SK-N-SH (cell line): ENCODE measurements at regions not wholly inside any gene's neighbourhood (a gene's known extent, or its start where the extent isn't known, plus 50 kb on each side); places are given as distances from the start of the nearest gene placed in this dataset.

Experiments
- CTCF ChIA-PET: fragments of 300-600, 350-600 bp; formaldehyde crosslinking; extraction: SDS; loops from one replicate; lab custom pipeline; 2021; lab: Yijun Ruan, JAX
- POLR2A ChIA-PET: fragments of 350-600 bp; sonication (Branson Sonifier 250); formaldehyde crosslinking; extraction: SDS; loops from one replicate; lab custom pipeline; 2020; ENCODE audit warnings: antibody characterized with exemption, inconsistent platforms; lab: Yijun Ruan, JAX
- DNase-seq: peaks from one replicate; pipeline ENCODE4 v3.0.0; 2012
- H2AFZ ChIP-seq: fragments of 200-600 bp; sonication (generic); 2 replicates; pipeline ENCODE4 v1.8.1; 2016; ENCODE audit warnings: antibody characterized with exemption, mild to moderate bottlenecking, low read depth
- H3F3A ChIP-seq: fragments of 200-600 bp; sonication (generic); replicated peaks from 2 replicates; pipeline ENCODE3; 2016; ENCODE audit warnings: antibody characterized with exemption, mild to moderate bottlenecking; ENCODE audit not compliant: insufficient read depth
- H3K27ac ChIP-seq, 2 experiments: fragments of 200-500 bp in 1 of 2; fragments of 200-600 bp in 1 of 2; sonication (Bioruptor generic) in 1 of 2; sonication (generic), shearing (Covaris generic) in 1 of 2; 2 replicates each; pipeline versions ENCODE4 v1.5.1 to v1.6.1; 2014 to 2016; ENCODE audit warnings: low read depth in 2 of 2, inconsistent platforms in 1 of 2, low read length in 1 of 2, mild to moderate bottlenecking in 1 of 2, mixed read lengths in 1 of 2
- H3K27me3 ChIP-seq: fragments of 200-600 bp; sonication (generic), shearing (Covaris generic); 2 replicates; pipeline ENCODE4 v1.6.1; 2016; ENCODE audit warnings: mixed run types; ENCODE audit not compliant: insufficient read depth
- H3K36me3 ChIP-seq, 2 experiments: fragments of 200-500 bp in 1 of 2; fragments of 200-600 bp in 1 of 2; sonication (Bioruptor generic) in 1 of 2; sonication (generic) in 1 of 2; replicated peaks in 1 of 2; 2 replicates each; pipeline versions ENCODE3 to v1.5.1; 2014 to 2016; ENCODE audit warnings: low read length in 1 of 2, mild to moderate bottlenecking in 1 of 2; ENCODE audit not compliant: insufficient read depth in 2 of 2, control insufficient read depth in 1 of 2
- H3K4me1 ChIP-seq, 2 experiments: fragments of 200-500 bp in 1 of 2; fragments of 200-600 bp in 1 of 2; sonication (Bioruptor generic) in 1 of 2; sonication (generic), shearing (Covaris generic) in 1 of 2; 2 replicates each; pipeline versions ENCODE4 v1.5.1 to v1.6.1; 2014 to 2016; ENCODE audit warnings: low read depth in 1 of 2, low read length in 1 of 2, mixed run types in 1 of 2; ENCODE audit not compliant: insufficient read depth in 2 of 2, control insufficient read depth in 1 of 2
- H3K4me2 ChIP-seq: fragments of 200-600 bp; sonication (generic), shearing (Covaris generic); 2 replicates; pipeline ENCODE4 v1.6.1; 2017; ENCODE audit warnings: mixed run types
- H3K4me3 ChIP-seq, 2 experiments: fragments of 200-500 bp in 1 of 2; fragments of 200-600 bp in 1 of 2; sonication (Bioruptor generic) in 1 of 2; sonication (generic), shearing (Covaris generic) in 1 of 2; 2 replicates each; pipeline versions ENCODE4 v1.5.1 to v1.8.1; 2014 to 2016; ENCODE audit warnings: low read depth in 2 of 2, inconsistent platforms in 1 of 2, low read length in 1 of 2, mild to moderate bottlenecking in 1 of 2, mixed read lengths in 1 of 2, moderate library complexity in 1 of 2
- H3K79me2 ChIP-seq: fragments of 200-600 bp; sonication (generic); 2 replicates; pipeline ENCODE4 v1.8.1; 2017; ENCODE audit warnings: mild to moderate bottlenecking; ENCODE audit not compliant: insufficient read depth
- H3K9ac ChIP-seq: fragments of 200-600 bp; sonication (generic); 2 replicates; pipeline ENCODE4 v1.6.1; 2017; ENCODE audit warnings: mixed run types
- H3K9me2 ChIP-seq: fragments of 200-600 bp; sonication (generic); 2 replicates; pipeline ENCODE4 v1.6.1; 2017; ENCODE audit warnings: mixed run types
- H3K9me3 ChIP-seq: fragments of 200-600 bp; sonication (generic); 2 replicates; pipeline ENCODE4 v1.6.1; 2017; ENCODE audit warnings: mixed run types, mild to moderate bottlenecking, moderate library complexity
- H4K20me1 ChIP-seq: fragments of 200-600 bp; sonication (generic); 2 replicates; pipeline ENCODE4 v1.6.1; 2017; ENCODE audit warnings: mild to moderate bottlenecking, mixed run types; ENCODE audit not compliant: insufficient read depth
- ELF1 ChIP-seq: IDR thresholded peaks from 2 replicates; pipeline ENCODE4 v1.4.0; 2012
- FOSL2 ChIP-seq: IDR thresholded peaks from 2 replicates; pipeline ENCODE4 v1.4.0; 2012; ENCODE audit warnings: low read depth, mild to moderate bottlenecking, moderate library complexity, borderline replicate concordance
- GABPA ChIP-seq: IDR thresholded peaks from 2 replicates; pipeline ENCODE4 v1.4.0; 2012; ENCODE audit warnings: low read depth, mild to moderate bottlenecking
- GATA2 ChIP-seq: sonication (generic); formaldehyde crosslinking; IDR thresholded peaks from 2 replicates; pipeline ENCODE4 v1.5.0; 2020; ENCODE audit warnings: mild to moderate bottlenecking, missing genetic modification reagents
- JUND ChIP-seq: IDR thresholded peaks from 2 replicates; pipeline ENCODE4 v1.4.0; 2012
- MEF2A ChIP-seq: IDR thresholded peaks from 2 replicates; pipeline ENCODE4 v1.4.0; 2012; ENCODE audit warnings: low read depth, borderline replicate concordance
- MXI1 ChIP-seq: IDR thresholded peaks from 2 replicates; pipeline ENCODE4 v1.6.1; 2012; ENCODE audit warnings: mild to moderate bottlenecking, low read depth, low read length, improper control_type of control experiment
- NFIC ChIP-seq: IDR thresholded peaks from 2 replicates; pipeline ENCODE4 v1.4.0; 2012; ENCODE audit warnings: borderline replicate concordance
- NRF1 ChIP-seq: IDR thresholded peaks from 2 replicates; pipeline ENCODE4 v1.6.1; 2012; ENCODE audit warnings: low read depth, mild to moderate bottlenecking, low read length
- RAD21 ChIP-seq: IDR thresholded peaks from 2 replicates; pipeline ENCODE4 v1.6.1; 2012; ENCODE audit warnings: mild to moderate bottlenecking, low read length
- RXRA ChIP-seq: IDR thresholded peaks from 2 replicates; pipeline ENCODE4 v1.4.0; 2012; ENCODE audit warnings: low read depth, mild to moderate bottlenecking, borderline replicate concordance
- SIN3A ChIP-seq: IDR thresholded peaks from 2 replicates; pipeline ENCODE4 v1.6.1; 2012; ENCODE audit warnings: low read depth, mild to moderate bottlenecking, low read length, moderate library complexity, borderline replicate concordance
- SMC3 ChIP-seq: IDR thresholded peaks from 2 replicates; pipeline ENCODE4 v1.6.1; 2012; ENCODE audit warnings: low read depth, low read length, improper control_type of control experiment
- TAF1 ChIP-seq: IDR thresholded peaks from 2 replicates; pipeline ENCODE4 v1.6.1; 2012; ENCODE audit warnings: low read depth, mild to moderate bottlenecking, low read length, moderate library complexity, borderline replicate concordance
- TCF12 ChIP-seq: IDR thresholded peaks from 2 replicates; pipeline ENCODE4 v1.4.0; 2012
- TEAD4 ChIP-seq: IDR thresholded peaks from 2 replicates; pipeline ENCODE4 v1.4.0; 2012; ENCODE audit warnings: mild to moderate bottlenecking, borderline replicate concordance; ENCODE audit not compliant: insufficient read depth
- YY1 ChIP-seq: IDR thresholded peaks from 2 replicates; pipeline ENCODE4 v1.4.0; 2012; ENCODE audit warnings: low read depth, mild to moderate bottlenecking
- WGBS: methylation state at CpG from one replicate; pipeline ENCODE4 v1.1.6; 2017; ENCODE audit warnings: low lambda C conversion rate; 5-methylcytosine and 5-hydroxymethylcytosine counted together
- TF ChIP-seq, protein P1 (sequence below): IDR thresholded peaks from 2 replicates; pipeline ENCODE4 v1.4.0; 2012; ENCODE audit warnings: low read depth, borderline replicate concordance
- TF ChIP-seq, protein P2 (sequence below): IDR thresholded peaks from 2 replicates; pipeline ENCODE4 v1.4.0; 2012; ENCODE audit warnings: low read depth
- TF ChIP-seq, protein P3 (sequence below): IDR thresholded peaks from 2 replicates; pipeline ENCODE4; 2012
- TF ChIP-seq, protein P4 (sequence below): fragments of 150-350 bp; IDR thresholded peaks from 2 replicates; pipeline ENCODE4 v1.6.1; 2017; ENCODE audit warnings: antibody characterized with exemption, low read length, low read depth, borderline replicate concordance
- TF ChIP-seq, protein P5 (sequence below): IDR thresholded peaks from 2 replicates; pipeline ENCODE4 v1.4.0; 2012; ENCODE audit warnings: low read depth, borderline replicate concordance

DNA sequence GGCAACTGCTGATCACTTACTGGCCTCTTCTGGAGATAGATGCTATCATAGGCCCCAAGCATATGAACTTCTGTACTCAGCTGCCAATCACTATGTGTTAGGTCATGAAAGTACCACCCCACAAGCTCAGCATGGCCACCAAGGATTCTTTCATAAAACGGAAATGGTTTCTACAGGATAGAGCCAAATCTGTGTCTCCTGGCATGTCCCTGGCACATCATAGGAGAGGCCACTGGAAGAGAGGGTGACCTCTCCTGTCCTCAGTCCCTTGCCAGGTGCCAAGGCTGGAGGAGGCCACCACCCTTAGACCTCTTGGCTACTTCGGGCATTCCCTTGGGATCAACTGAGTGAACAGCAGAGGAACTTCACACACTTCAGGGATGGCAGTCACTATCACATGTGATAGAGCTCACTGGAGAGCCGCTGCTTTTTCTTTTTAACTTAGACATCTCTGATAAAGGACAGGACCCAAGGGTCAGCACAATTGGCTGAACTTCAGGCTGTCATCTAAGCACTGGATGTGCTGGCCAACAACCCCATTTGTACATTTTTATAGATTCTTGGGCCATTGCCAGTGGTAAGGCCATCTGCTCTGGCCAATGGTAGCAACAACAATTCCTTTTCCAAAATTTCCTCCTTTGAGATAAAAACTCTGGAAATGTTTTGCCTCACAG is 425.2 kb downstream of the SQOR start:
- Histone ChIP-seq H2AFZ (no peak overlapping the region), H3K9me2 (no peaks in the 10 kb centered on the region), H4K20me1 (no peaks in the 10 kb centered on the region), H3K27me3 (no peaks in the 10 kb centered on the region), H3K4me3 (no peak overlapping the region), H3K4me1 (peaks cover 0 to 10% of the 10 kb centered on the region in 2 experiments; a peak in 1 of 4 replicates), H3K9me3 (0 out of 2 replicates have a peak, but pooled peaks cover 1% of the 10 kb centered on the region), H3K27ac (peak overlapping the region in 1 of 2 experiments; percentile 65; a peak in 2 of 4 replicates), H3K9ac (no peak overlapping the region), H3K4me2 (no peak overlapping the region), H3K36me3 (no peaks in the 10 kb centered on the region), H3F3A (no peaks in the 10 kb centered on the region), H3K79me2 (no peaks in the 10 kb centered on the region)
- TF ChIP-seq SIN3A = no peak
- TF ChIP-seq, protein P1, sequence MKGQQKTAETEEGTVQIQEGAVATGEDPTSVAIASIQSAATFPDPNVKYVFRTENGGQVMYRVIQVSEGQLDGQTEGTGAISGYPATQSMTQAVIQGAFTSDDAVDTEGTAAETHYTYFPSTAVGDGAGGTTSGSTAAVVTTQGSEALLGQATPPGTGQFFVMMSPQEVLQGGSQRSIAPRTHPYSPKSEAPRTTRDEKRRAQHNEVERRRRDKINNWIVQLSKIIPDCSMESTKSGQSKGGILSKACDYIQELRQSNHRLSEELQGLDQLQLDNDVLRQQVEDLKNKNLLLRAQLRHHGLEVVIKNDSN = no peak
- TF ChIP-seq RAD21 = no peak
- TF ChIP-seq NFIC = no peak
- TF ChIP-seq JUND = no peak
- no peak for TF ChIP-seq RXRA
- TF ChIP-seq TCF12 = no peak
- TF ChIP-seq, protein P2, sequence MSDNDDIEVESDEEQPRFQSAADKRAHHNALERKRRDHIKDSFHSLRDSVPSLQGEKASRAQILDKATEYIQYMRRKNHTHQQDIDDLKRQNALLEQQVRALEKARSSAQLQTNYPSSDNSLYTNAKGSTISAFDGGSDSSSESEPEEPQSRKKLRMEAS = no peak
- CTCF ChIA-PET = interaction anchor here (0.9 to 2.1 kb wide), 2 partner anchors 265 to 897 kb away, joined by 3 to 6 read pairs; no protein-coding TSS in a partner anchor
- DNase-seq = no peak
- WGBS = 20% methylated on average over 2 of the region's 3 CpGs
- POLR2A ChIA-PET = no interaction called here

DNA sequence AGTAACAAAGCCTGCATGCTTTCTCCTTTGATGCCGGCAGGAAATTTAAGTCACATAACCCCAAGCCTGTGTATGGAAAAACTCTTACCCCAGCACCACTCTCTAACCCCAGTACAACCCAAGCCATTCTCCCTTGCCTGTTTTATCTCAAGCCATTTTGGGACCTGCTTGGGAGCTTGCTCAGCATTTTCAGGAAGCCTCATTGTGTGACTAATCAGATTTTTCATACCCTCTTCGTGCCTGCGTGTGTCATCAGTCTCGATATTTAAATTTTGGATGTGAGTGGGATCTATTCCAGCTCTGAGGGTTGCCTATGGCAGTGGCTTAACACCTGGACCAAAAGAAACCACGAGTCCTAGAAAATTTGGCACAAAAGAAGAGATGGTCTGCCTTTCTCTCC is 426.2 kb downstream of the SQOR start:
- no peaks in the 10 kb centered on the region for H3K36me3 ChIP-seq
- CTCF ChIA-PET = interaction anchor here (1.1 kb wide), 1 partner anchor 271 kb away, joined by 4 read pairs; no protein-coding TSS in a partner anchor
- no peak for TF ChIP-seq YY1
- no peak for TF ChIP-seq SMC3
- TF ChIP-seq NRF1 = no peak
- TF ChIP-seq ELF1 = no peak
- TF ChIP-seq JUND = no peak
- TF ChIP-seq GABPA = no peak
- TF ChIP-seq, protein P2 = no peak
- TF ChIP-seq, protein P3, sequence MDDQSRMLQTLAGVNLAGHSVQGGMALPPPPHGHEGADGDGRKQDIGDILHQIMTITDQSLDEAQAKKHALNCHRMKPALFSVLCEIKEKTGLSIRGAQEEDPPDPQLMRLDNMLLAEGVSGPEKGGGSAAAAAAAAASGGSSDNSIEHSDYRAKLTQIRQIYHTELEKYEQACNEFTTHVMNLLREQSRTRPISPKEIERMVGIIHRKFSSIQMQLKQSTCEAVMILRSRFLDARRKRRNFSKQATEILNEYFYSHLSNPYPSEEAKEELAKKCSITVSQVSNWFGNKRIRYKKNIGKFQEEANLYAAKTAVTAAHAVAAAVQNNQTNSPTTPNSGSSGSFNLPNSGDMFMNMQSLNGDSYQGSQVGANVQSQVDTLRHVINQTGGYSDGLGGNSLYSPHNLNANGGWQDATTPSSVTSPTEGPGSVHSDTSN = no peak
- TF ChIP-seq, protein P4, sequence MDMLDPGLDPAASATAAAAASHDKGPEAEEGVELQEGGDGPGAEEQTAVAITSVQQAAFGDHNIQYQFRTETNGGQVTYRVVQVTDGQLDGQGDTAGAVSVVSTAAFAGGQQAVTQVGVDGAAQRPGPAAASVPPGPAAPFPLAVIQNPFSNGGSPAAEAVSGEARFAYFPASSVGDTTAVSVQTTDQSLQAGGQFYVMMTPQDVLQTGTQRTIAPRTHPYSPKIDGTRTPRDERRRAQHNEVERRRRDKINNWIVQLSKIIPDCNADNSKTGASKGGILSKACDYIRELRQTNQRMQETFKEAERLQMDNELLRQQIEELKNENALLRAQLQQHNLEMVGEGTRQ = no peak
- no peak for TF ChIP-seq MEF2A
- no peak for TF ChIP-seq TEAD4
- no peak for TF ChIP-seq MXI1
- TF ChIP-seq TAF1 = no peak
- no peak for TF ChIP-seq RXRA
- TF ChIP-seq, protein P5, sequence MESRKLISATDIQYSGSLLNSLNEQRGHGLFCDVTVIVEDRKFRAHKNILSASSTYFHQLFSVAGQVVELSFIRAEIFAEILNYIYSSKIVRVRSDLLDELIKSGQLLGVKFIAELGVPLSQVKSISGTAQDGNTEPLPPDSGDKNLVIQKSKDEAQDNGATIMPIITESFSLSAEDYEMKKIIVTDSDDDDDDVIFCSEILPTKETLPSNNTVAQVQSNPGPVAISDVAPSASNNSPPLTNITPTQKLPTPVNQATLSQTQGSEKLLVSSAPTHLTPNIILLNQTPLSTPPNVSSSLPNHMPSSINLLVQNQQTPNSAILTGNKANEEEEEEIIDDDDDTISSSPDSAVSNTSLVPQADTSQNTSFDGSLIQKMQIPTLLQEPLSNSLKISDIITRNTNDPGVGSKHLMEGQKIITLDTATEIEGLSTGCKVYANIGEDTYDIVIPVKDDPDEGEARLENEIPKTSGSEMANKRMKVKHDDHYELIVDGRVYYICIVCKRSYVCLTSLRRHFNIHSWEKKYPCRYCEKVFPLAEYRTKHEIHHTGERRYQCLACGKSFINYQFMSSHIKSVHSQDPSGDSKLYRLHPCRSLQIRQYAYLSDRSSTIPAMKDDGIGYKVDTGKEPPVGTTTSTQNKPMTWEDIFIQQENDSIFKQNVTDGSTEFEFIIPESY = no peak
- TF ChIP-seq, protein P1 = no peak
- no peak for TF ChIP-seq GATA2
- no peak for TF ChIP-seq FOSL2

More for the DNA sequence above, 426.2 kb downstream of the SQOR start:
- no peak overlapping the region for H3K9ac ChIP-seq
- no peak for DNase-seq
- 36% methylated on average over 5 of the region's 5 CpGs for WGBS
- POLR2A ChIA-PET = no interaction called here
- no peaks in the 10 kb centered on the region for H3K79me2 ChIP-seq
- H3K4me3 ChIP-seq = no peak overlapping the region
- no peaks in the 10 kb centered on the region for H3K9me2 ChIP-seq
- no peaks in the 10 kb centered on the region for H3K9me3 ChIP-seq
- H3K4me1 ChIP-seq = peaks cover 0 to 10% of the 10 kb centered on the region in 2 experiments; a peak in 1 of 4 replicates
- no peaks in the 10 kb centered on the region for H3K27me3 ChIP-seq
- H3K4me2 ChIP-seq = no peak overlapping the region
- H2AFZ ChIP-seq = no peak overlapping the region
- no peaks in the 10 kb centered on the region for H4K20me1 ChIP-seq
- no peaks in the 10 kb centered on the region for H3F3A ChIP-seq
- H3K27ac ChIP-seq = peak overlapping the region in 1 of 2 experiments; percentile 55; a peak in 2 of 4 replicates
